GM21515 (cell line): ENCODE measurements at regions not wholly inside any gene's neighbourhood (a gene's known extent, or its start where the extent isn't known, plus 50 kb on each side); places are given as distances from the start of the nearest gene placed in this dataset.

Source experiments
- ATAC-seq: cut with Tn5 transposase; IDR thresholded peaks from one replicate; pipeline ENCODE4 v1.9.1; 2021; ENCODE audit not compliant: unreplicated experiment

DNA sequence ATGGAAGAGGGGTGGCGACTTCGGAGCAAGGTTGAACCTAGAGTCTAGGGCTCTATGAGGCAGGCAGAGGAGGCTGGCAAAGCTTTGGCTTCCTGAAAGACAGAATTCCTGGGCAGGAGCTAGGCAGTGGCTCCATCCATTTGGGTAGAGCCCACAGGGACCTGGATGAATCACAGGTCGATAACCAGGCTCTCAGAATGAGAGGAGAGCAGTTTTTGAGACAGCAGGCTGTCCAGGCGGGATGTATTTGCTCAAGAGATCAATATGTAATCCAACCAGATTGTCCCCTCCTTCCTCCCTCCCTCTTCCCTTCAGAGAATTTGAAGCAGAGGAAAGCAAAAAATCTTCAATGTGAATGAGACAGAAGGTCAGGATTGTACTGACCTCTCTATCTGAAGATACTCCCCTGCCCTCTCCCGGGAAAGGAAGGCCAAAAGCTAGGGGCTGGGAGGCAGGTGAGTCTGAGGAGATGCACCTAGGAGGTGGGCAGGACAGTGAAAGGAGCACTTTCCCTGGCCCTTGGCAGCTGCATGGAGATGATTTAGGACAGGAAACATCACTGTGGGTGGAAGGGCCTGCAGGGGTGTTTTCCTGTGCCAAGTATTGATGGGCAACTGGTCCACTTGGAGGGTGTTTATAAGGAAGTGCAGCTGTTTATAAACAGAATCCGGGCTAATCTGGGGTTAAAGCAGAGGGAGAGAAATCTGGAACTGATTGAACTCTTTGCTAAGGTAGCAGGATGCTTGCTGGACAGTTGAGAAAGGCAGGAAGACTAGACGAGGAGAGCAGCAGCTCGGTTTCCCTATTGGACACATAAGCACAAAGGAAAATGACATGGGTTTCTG lies 212.4 kb upstream of the LRFN2 start:
- no peak for ATAC-seq

- no peak for ATAC-seq
These were observed 211.1 kb upstream of the LRFN2 start for GRCh38 chr6:40798069-40798770.

GRCh38 chr6:40796260-40797221 lies 209.4 kb upstream of the LRFN2 start:
- no peak for ATAC-seq

DNA sequence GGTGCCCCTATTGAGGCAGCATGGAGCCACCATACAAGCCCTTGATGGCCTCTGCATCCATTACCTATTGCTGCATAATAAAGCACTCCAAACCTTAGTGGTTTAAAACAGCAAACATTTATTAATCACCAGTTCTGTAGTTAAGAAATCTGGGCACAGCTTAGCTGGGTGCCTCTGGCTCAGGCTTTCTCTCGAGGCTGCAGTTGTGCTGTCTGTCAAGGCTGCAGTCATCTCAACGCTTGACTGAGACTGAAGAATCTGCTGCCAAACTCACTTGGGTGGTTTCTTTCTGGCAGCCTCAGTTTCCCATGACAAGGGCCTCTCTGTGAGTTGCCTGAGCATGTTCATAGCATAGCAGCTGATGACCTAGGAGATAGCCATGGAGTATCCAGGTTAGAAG lies 207.4 kb upstream of the LRFN2 start:
- no peak for ATAC-seq

GRCh38 chr6:40792183-40792582 lies 205.0 kb upstream of the LRFN2 start:
- no peak for ATAC-seq

DNA sequence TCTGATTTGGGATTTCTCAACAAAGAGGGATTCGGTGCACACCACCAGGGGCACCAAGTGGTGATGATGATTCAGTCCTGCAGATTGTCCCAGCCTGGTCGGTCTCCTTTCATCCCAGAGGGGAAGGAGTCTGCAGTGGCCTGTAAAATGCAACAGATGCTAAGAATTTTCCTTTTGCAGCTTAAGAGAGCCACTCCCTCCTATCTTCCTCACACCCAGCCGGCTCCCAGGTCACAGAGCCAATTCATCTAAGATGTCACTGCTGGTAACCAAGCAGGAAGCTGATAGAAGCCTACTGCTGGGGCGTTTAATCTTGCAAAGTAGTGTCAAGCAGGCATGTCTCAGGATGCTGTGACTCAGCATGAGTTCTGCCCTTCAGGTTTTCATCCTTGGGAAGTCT lies 203.8 kb upstream of the LRFN2 start:
- no peak for ATAC-seq

- no peak for ATAC-seq
These were observed 201.8 kb upstream of the LRFN2 start for GRCh38 chr6:40788661-40789655.

DNA sequence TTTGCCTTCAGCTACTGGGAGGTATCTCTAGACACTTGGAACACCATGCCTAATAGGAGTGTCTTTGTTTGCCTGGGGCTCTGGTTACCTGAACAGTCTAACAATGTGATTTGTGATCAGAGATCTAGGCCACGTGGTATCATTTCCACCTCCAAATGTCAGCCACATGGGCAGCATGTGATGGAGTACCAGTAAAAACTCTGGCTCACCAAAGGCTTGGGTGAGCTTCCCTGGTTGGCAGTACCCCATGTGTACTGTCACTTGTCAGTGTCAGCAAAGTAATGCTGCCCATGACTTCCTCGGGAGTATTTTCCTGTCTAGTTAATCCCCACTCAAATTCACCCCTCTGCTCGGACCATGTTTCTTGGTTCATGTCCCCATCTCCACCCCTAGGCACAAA lies 195.2 kb upstream of the LRFN2 start:
- no peak for ATAC-seq

DNA sequence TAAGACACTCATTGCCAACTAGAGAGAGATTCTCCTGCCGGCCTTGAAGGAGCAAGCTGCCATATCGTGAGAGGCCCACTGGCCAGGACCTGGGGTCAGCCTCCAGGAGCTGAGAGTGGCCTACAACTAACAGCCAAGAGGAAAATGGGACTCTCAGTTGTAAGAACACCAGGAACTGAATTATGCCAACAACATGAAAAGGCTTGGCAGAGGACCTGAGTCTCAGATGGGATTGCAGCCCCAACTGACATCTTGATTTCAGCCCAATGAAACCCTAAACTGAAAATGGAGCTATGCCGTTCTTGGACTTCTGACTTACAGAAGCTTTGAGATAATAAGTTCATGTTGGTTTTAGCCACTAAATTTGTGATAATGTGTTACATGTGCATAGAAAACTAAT lies 193.5 kb upstream of the LRFN2 start:
- ATAC-seq = no peak

DNA sequence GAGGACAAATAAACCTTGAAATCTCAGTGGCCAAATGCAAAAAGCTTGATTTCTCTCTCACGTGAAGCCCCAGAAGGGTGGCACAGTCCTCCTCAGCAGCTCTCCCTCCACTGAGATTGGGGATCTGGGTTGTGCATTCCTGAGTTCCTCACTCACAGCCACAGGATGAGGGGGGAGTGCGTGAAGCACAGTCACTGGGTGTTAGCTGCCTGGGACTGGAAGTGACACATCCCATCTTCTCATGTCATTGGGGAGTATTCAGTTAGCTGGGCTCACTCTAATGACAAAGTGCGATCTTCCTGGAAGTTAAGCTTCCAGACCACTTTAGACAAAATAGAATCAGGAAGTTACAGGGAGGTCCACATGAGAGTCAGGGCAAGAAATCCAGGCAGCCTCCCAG lies 192.2 kb upstream of the LRFN2 start:
- no peak for ATAC-seq

DNA sequence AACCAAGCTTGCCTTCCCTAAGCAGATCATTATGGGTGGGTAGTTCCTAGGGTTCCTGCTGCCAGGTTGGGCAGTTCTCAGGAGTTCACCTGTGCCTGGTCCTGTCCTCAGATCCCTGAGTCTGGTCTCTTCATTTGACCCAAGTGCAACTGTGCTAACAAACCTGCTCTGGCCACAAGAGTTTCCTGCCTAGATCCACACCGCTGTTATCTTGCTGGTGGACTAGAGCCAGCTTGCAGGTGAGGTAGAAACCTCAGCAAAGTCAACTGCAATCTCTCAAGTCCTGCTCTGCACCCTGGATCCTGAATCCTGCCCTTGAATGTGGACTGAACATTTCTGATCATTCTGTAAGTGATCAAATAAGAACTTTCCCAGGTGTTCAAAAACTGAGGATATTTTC lies 191.8 kb upstream of the LRFN2 start:
- ATAC-seq = no peak

DNA sequence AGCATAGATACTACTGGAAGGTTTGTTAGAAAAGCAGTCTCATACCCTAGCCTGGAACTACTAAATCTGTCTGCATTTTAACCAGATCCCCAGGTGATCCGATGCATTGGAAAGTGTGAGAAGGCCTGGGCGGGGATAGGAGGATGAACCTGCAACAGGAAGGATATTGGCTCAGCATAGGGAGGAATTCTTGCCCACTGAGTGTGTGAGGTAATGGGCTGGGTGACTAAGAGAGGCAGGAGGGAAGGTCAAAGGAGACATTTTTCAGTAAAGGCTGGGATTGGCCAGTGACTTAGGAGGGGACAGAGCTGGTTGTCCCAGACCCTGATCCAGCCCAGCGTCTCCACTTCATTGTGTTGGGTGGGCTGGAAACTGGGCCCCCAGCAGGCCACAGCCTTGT lies 191.0 kb upstream of the LRFN2 start:
- no peak for ATAC-seq

DNA sequence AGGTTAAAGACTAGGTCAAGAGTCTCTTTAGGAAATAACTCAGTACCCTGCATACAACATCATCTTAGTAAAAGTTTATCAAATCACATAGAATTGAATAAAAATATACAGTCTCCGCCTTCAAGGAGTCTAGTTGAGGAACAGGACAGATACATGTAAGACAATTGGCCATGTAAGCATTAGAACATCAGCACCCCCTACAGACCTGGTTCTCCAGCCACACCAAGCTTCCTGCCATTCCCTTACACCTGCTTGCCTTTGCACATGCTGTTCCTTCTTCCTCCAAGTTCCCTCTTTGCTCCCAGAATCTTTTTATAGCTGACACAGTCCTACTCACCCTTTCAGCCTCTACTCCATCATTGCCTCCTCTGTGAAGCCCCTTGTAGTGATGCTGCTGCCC lies 187.8 kb upstream of the LRFN2 start:
- ATAC-seq = no peak

GRCh38 chr6:40770794-40771193 lies 183.6 kb upstream of the LRFN2 start:
- ATAC-seq = no peak

DNA sequence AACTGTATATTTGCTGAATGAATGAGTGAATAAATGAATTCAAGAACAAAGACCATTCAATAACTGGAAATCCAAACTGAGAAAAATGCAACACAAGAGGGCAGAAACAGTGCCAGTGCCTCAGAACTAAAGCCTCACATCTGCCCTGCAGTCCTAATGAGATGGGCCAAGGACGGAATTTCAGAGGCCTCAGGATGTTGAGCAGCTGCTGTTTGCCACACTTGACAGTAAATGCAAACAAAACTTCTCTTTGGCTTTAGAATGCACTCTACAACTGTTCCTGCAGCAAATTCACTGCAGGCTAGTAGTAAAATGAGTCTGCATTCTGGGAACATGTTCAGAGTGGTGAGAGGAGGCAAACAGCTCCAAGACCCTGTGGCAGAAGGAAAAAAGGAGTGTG lies 177.6 kb upstream of the LRFN2 start:
- ATAC-seq = no peak

DNA sequence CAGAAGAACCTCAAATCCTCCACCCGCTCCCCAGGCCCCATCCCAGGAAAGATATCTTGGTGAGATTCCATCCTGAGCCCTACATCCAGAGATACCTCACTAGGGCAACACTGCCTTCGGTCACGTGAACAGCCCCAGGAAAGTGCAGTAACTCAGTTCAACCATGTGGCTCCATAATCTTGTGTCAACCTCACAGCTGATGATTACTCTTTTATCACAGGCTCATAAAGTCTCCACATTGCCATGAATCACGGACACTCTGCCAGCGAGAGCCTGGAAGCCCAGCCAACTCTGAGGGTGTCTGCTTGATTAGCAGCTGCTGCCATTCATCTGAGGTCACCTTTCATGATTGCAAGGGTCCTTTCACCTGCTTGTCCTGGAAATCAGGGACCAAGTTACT lies 175.8 kb upstream of the LRFN2 start:
- ATAC-seq = no peak

DNA sequence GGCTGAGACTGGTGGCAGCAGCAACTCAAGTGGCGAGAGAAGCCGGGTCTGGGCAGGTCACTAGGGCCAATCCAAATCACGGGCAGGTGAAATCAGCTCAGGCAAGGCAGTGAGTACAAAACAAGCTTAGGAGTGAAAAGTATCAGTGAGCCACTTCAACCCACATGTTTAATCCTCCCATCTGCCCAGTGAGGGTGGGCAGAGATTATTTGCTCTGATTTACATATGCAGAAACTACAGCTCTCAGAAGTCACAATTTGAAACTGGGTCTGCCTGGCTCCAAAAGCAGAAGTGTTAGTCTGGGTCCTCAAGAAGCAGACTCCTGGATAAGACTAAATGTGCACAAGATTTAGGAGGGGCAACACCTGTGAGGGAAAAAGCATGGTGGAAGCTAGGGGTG lies 173.7 kb upstream of the LRFN2 start:
- no peak for ATAC-seq

GRCh38 chr6:40759838-40760237 lies 172.7 kb upstream of the LRFN2 start:
- ATAC-seq = no peak

- no peak for ATAC-seq
These were observed 172.1 kb upstream of the LRFN2 start for GRCh38 chr6:40759264-40759663.

DNA sequence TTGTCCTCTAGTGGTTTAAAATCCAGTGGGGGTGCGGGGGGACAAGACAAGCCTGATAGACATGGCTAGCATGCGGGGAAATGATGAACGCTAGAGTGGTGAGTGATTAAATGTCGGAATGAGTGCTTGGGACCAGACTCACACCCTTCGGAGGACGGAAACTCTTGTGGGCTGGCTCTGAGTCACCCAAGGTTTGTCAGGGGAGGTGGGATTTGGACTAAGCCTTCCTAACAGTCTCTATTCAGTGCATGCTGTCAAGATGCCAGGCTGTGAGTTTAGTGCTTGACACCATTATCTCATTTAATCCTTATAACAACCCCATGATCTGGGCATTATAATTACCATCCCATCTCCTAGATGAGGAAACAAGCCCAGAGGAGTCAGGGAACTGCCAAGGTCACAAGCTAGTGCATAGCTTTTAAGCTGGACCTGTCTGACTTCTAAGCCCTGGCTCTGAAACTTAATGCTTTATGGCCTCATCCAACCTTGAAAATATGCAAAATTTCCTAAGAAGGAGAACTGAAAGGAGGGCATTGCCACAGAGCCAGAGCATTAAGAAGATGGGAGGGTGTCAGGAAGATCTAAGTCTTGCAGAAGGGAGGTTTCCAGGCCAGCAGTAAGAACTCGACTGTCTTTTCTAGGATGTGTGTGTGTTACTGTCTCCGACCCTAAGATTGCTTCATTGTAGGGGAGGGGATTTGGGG lies 168.7 kb upstream of the LRFN2 start:
- no peak for ATAC-seq
